Body of pancreas (tissue), 4 donors: ENCODE measurements at regions not wholly inside any gene's neighbourhood (a gene's known extent, or its start where the extent isn't known, plus 50 kb on each side); places are given as distances from the start of the nearest gene placed in this dataset.

Experiments used
- ATAC-seq: fragments of 150-250 bp; one replicate; pipeline ENCODE4 v1.9.1; 2016
- DNase-seq, 4 donors: peaks; one replicate each; pipeline ENCODE4 v3.0.0-alpha.2; 2019
- H3K27ac ChIP-seq, 4 donors: fragments of 200-600 bp; sonication (generic); 1 replicate in 3 of 4; 2 replicates in 1 of 4; pipeline versions ENCODE4 v1.5.1 to v1.6.1; 2016 to 2019; ENCODE audit warnings: mild to moderate bottlenecking in 1 of 4, mixed read lengths in 1 of 4, moderate library complexity in 1 of 4
- H3K27me3 ChIP-seq, 2 donors: fragments of 200-600 bp; sonication (generic); one replicate each; pipeline ENCODE4 v1.6.0; 2016; ENCODE audit warnings: mild to moderate bottlenecking in 1 of 2
- H3K36me3 ChIP-seq, 2 donors: fragments of 200-600 bp; sonication (generic); replicated peaks in 1 of 2; 2 replicates each; pipeline ENCODE4 v1.5.1; 2016; ENCODE audit warnings: low read depth in 2 of 2; ENCODE audit not compliant: insufficient read depth in 1 of 2
- H3K4me1 ChIP-seq: fragments of 200-600 bp; sonication (generic); one replicate; pipeline ENCODE4 v1.6.0; 2016
- H3K4me3 ChIP-seq, 2 donors: fragments of 200-600 bp; sonication (generic); 1 replicate in 1 of 2; 2 replicates in 1 of 2; pipeline ENCODE4 v1.5.1; 2016 to 2019
- H3K9me3 ChIP-seq, 3 donors: fragments of 200-600 bp; sonication (generic); 1 replicate in 2 of 3; 2 replicates in 1 of 3; pipeline ENCODE4 v1.5.1; 2016
- CTCF ChIP-seq, 7 experiments: fragments of 450-650 bp in 4 of 7; fragments of 200-600 bp in 3 of 7; sonication (generic) in 3 of 7; IDR thresholded peaks; one replicate each; pipeline ENCODE4 v1.5.1; 2016 to 2019; ENCODE audit warnings: antibody characterized with exemption in 7 of 7
- POLR2A ChIP-seq, 3 donors: fragments of 450-650 bp; IDR thresholded peaks; one replicate each; pipeline ENCODE4 v1.6.1; 2016; ENCODE audit warnings: antibody characterized with exemption in 3 of 3, mild to moderate bottlenecking in 2 of 3
- WGBS, 2 donors: methylation state at CpG; one replicate each; pipeline ENCODE4 v1.1.5; 2017; 5-methylcytosine and 5-hydroxymethylcytosine counted together
- intact Hi-C: fragments of 100-400 bp; cut with DNase I; formaldehyde crosslinking; loops from one replicate; pipeline ENCODE4 v1.15.1; 2023

- Histone ChIP-seq H3K4me1 (no peaks in the 10 kb centered on the region), H3K27ac (no peak overlapping the region), H3K36me3 (no peaks in the 10 kb centered on the region), H3K9me3 (no peaks in the 10 kb centered on the region), H3K27me3 (no peaks in the 10 kb centered on the region), H3K4me3 (no peak overlapping the region)
- ATAC-seq (no peak), DNase-seq (no peak)
- 54 to 57% methylated on average over 2 of the region's 2 CpGs for WGBS, 2 donors
- intact Hi-C loops, result no loop called here
- no peak for TF ChIP-seq POLR2A (IDR thresholded peaks at IDR 0.05)
- no peak for TF ChIP-seq CTCF (IDR thresholded peaks at IDR 0.05)
Observed at GRCh38 chr2:123895651-123896050, 129.4 kb upstream of the CNTNAP5 start.

- TF ChIP-seq CTCF (IDR thresholded peaks at IDR 0.05), result no peak
- TF ChIP-seq POLR2A (IDR thresholded peaks at IDR 0.05), result no peak
- WGBS, 2 donors, result 46% methylated on average over 3 of the region's 3 CpGs
- H3K4me3 ChIP-seq, result no peak overlapping the region
- no peaks in the 10 kb centered on the region for H3K27me3 ChIP-seq
- no peak overlapping the region for H3K27ac ChIP-seq
- DNase-seq (no peak), ATAC-seq (no peak)
- H3K4me1 ChIP-seq, result no peaks in the 10 kb centered on the region
- intact Hi-C loops, result no loop called here
- no peaks in the 10 kb centered on the region for H3K36me3 ChIP-seq
- peaks cover 0 to 5% (median 0%) of the 10 kb centered on the region in 3 donors for H3K9me3 ChIP-seq
Observed at GRCh38 chr2:123901256-123901655, 123.8 kb upstream of the CNTNAP5 start.

GRCh38 chr2:123906361-123906760 lies 118.7 kb upstream of the CNTNAP5 start:
- Histone ChIP-seq H3K4me1 (no peaks in the 10 kb centered on the region), H3K4me3 (no peak overlapping the region), H3K36me3 (no peaks in the 10 kb centered on the region), H3K27me3 (no peaks in the 10 kb centered on the region), H3K27ac (no peak overlapping the region), H3K9me3 (peaks cover 0 to 5% (median 0%) of the 10 kb centered on the region in 3 donors)
- TF ChIP-seq POLR2A (IDR thresholded peaks at IDR 0.05), result no peak
- TF ChIP-seq CTCF (IDR thresholded peaks at IDR 0.05), result no peak
- 26 to 38% methylated on average over 2 of the region's 2 CpGs for WGBS, 2 donors
- no peak for ATAC-seq
- intact Hi-C loops, result no loop called here
- DNase-seq, result no peak

GRCh38 chr2:123908522-123908921 lies 116.6 kb upstream of the CNTNAP5 start:
- TF ChIP-seq CTCF (IDR thresholded peaks at IDR 0.05) (no peak), POLR2A (IDR thresholded peaks at IDR 0.05) (no peak)
- WGBS, 2 donors, result 36 to 45% methylated on average over 2 of the region's 2 CpGs
- H3K27ac ChIP-seq, result no peak overlapping the region
- intact Hi-C loops, result no loop called here
- no peak overlapping the region for H3K4me3 ChIP-seq
- DNase-seq, result no peak
- no peaks in the 10 kb centered on the region for H3K27me3 ChIP-seq
- no peaks in the 10 kb centered on the region for H3K4me1 ChIP-seq
- no peaks in the 10 kb centered on the region for H3K36me3 ChIP-seq
- H3K9me3 ChIP-seq, result no peaks in the 10 kb centered on the region
- ATAC-seq, result no peak

- Histone ChIP-seq H3K4me3 (no peak overlapping the region), H3K4me1 (no peaks in the 10 kb centered on the region), H3K27ac (no peak overlapping the region), H3K27me3 (no peaks in the 10 kb centered on the region), H3K9me3 (no peaks in the 10 kb centered on the region), H3K36me3 (no peaks in the 10 kb centered on the region)
- no peak for DNase-seq
- ATAC-seq, result no peak
- WGBS, 2 donors, result 47 to 68% methylated on average over 4 of the region's 4 CpGs
- no peak for TF ChIP-seq POLR2A (IDR thresholded peaks at IDR 0.05)
- TF ChIP-seq CTCF (IDR thresholded peaks at IDR 0.05), result no peak
- intact Hi-C loops, result no loop called here
Observed at GRCh38 chr2:123912171-123912570, 112.9 kb upstream of the CNTNAP5 start.
